ENCODE measurements at regions not wholly inside any gene's neighbourhood (a gene's known extent, or its start where the extent isn't known, plus 50 kb on each side); places are given as distances from the start of the nearest gene placed in this dataset.

- TF ChIP-seq, protein P1, sequence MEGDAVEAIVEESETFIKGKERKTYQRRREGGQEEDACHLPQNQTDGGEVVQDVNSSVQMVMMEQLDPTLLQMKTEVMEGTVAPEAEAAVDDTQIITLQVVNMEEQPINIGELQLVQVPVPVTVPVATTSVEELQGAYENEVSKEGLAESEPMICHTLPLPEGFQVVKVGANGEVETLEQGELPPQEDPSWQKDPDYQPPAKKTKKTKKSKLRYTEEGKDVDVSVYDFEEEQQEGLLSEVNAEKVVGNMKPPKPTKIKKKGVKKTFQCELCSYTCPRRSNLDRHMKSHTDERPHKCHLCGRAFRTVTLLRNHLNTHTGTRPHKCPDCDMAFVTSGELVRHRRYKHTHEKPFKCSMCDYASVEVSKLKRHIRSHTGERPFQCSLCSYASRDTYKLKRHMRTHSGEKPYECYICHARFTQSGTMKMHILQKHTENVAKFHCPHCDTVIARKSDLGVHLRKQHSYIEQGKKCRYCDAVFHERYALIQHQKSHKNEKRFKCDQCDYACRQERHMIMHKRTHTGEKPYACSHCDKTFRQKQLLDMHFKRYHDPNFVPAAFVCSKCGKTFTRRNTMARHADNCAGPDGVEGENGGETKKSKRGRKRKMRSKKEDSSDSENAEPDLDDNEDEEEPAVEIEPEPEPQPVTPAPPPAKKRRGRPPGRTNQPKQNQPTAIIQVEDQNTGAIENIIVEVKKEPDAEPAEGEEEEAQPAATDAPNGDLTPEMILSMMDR (IDR thresholded peaks at IDR 0.05): no peak
- no peak for TF ChIP-seq POLR2AphosphoS5 (IDR thresholded peaks at IDR 0.05)
Observed at GRCh38 chr1:168403140-168403539, 122.5 kb downstream of the TBX19 start.
